Stimulated activated CD4-positive, alpha-beta T cell treated with anti-CD3 and anti-CD28 coated beads, Interleukin-4, amount 100 ng/mL, for 48 hours (primary cell): ENCODE measurements at regions not wholly inside any gene's neighbourhood (a gene's known extent, or its start where the extent isn't known, plus 50 kb on each side); places are given as distances from the start of the nearest gene placed in this dataset.
A peak's percentile ranks its signal among the peaks of the same experiment; 100 is the strongest.
"Not testable (repeated sequence)": the region's sequence is repeated elsewhere in the genome, so short reads cannot be mapped to it uniquely, and the experiment has no call there.

Experiments used
- DNase-seq, 2 donors: peaks; one replicate each; pipeline ENCODE4 v3.0.0-alpha.2; 2020; ENCODE audit warnings: low read depth in 2 of 2

- DNase-seq = no peak
These were observed 2695.0 kb upstream of the DEFB115 start for GRCh38 chr20:28562510-28562898.

DNA sequence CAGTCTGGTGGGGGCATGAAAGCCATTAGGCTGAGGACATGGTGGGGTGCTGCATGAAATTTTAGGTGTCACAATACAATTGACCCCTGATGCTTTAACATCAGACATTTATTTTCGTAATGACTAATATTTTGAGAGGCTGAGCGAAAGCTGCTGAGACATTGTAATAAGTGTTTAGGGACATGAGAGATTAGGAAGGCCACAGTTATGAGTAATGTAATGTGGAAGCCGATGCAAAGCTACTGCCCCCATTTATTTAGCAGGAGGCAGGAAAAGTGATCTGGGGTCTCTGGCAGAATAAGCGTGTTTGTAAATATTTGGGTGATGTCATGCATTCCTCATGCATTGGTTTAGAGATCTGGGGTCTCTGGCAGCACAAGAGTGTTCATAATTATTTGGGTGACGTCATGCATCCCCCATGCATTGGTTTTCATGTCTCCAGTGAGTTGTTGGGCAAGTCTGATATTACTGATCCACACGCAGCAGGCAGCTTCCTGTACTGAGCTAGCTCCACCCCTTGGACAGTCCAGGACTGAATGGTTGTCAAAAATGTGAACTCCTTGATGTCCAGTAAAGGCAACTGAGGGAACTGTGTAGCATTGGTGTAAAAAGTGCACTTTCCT is 2694.5 kb upstream of the DEFB115 start:
- DNase-seq = not testable (repeated sequence)

DNA sequence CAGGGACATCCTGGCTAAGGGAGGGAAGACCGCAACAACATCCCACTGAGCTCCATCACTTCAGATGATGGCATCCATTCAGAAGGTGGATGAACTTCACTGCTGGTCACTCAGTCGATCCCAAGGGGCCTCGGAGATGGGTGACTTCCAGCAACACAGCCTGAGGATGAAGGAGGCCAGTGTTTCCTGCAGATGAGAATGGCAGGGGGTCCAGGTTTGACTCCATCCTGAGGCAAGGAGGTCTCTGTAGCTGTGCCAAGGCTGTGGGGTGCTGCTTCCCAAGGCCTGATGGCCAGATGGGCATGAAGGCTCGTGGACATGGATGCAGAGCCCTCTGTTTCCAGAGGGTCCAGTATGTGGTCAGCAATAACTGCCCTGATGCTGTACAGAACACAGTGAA is 2693.4 kb upstream of the DEFB115 start:
- not testable (repeated sequence) for DNase-seq

DNA sequence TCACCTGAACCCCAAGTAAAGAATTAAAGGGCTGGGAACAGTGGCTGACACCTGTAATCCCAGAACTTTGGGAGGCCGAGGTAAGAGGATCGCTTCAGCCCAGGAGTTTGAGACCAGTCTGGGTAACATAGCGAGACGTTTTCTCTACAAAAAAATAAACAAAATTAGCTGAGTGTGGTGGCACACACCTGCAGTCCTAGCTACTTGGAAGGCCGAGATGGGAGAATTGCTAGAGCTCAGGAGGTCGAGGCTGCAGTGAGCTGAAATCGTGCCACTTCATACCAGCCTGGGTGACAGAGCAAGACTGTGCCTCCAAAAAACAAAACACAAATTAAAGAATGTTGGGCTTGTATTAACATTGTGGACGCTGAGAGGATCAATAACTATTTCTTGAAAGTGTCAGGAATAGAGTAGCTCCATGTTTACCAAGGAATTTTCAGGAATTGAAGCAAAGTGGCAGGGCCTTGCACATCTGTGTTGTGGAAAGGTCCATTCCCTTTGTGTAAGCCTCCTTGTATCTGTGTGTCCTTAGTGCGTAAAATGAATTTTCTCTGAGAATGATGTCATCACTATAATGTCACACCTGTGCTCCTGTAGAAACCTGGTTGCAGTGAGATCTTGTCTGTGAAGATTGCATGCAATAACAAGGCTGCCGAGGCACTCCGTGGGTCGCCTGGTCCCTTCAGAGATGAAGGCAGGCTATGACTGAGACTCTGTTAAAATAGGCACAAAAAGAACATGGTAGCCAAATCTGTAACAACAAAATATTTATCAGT is 2692.6 kb upstream of the DEFB115 start:
- DNase-seq = not testable (repeated sequence)

GRCh38 chr20:28575991-28576390 is 2681.5 kb upstream of the DEFB115 start:
- not testable (repeated sequence) for DNase-seq

GRCh38 chr20:28591680-28592079 is 2665.8 kb upstream of the DEFB115 start:
- not testable (repeated sequence) for DNase-seq

- not testable (repeated sequence) for DNase-seq
These were observed 2664.1 kb upstream of the DEFB115 start for GRCh38 chr20:28593383-28593782.

DNA sequence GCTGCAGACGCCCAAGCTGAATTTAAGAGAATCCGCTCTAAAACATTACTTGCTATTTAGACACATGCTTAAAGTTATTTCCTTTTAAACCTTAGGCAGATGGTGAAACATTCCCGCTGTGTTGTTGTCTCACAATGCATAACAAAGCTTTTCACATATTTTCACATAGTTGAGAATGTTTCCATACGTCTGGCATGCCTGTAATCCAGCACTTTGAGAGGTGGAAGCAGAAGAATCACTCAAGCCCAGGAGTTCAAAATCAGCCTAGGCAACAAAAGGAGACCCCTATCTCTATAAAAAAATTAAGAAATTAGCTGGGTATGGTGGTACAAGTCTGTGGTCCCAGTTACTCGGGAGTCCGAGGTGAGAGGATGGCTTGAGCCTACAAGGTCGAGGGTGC is 2663.0 kb upstream of the DEFB115 start:
- not testable (repeated sequence) for DNase-seq

DNA sequence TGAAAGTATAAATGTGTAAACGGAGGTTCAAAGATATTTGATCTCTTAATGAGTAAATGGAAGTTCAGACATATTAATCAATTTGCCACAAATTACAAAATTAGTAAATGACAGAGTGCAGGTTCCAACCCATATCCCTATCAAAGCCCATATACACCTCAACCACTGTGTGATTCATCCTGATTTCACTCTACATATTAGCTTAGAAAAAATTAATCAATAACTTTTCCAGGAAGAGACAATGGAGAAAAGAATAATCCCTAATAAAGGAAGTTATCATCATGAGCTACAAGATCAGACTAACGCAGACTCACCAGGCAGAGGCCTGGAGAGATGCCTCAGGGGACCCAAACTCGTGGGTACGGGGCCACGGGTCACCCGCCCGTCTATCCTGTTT is 2655.5 kb upstream of the DEFB115 start:
- DNase-seq = not testable (repeated sequence)

GRCh38 chr20:28602403-28603217 is 2654.9 kb upstream of the DEFB115 start:
- DNase-seq = peak; percentile 60 to 64

- DNase-seq = not testable (repeated sequence)
These were observed 2654.3 kb upstream of the DEFB115 start for GRCh38 chr20:28603218-28603577.

GRCh38 chr20:28616354-28616753 is 2641.1 kb upstream of the DEFB115 start:
- no peak for DNase-seq

DNA sequence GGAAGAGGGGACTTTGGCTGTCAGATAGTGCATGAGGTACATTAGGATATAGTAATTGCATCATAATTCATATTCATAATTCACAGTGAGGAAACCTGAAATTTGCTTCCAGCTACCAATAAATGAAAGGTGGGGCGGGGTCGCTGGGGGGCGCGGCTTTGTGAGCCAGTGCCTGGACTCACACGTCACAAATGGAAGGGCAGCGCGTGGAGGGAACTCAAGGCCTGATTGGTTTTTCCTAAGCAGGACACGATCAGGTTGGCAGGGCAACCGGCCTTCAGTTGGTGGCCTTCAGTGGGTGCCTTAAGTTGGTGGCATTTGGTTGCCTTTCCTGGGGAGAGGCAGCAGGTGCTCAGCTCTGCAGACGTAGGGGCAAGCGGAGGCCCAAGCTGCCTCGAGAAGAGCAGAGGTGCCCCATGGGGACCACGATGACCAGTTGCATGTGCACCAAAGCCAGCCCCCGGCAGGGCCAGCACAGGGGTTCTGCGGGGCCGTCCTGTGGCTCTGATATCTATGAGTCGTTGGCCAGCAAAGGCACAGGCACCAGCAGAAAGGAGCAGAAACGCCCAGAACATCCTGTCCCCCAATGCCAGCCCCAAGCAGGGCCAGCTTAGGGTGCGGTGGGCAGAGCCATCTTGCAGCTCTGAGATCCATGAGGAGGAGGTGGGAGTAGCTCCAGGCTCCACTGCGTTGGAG is 2637.4 kb upstream of the DEFB115 start:
- DNase-seq = not testable (repeated sequence)

- DNase-seq = not testable (repeated sequence)
These were observed 2632.4 kb upstream of the DEFB115 start for GRCh38 chr20:28625112-28625511.

GRCh38 chr20:28640831-28641230 is 2616.6 kb upstream of the DEFB115 start:
- DNase-seq = not testable (repeated sequence)
